ENCODE measurements at regions not wholly inside any gene's neighbourhood (a gene's known extent, or its start where the extent isn't known, plus 50 kb on each side); places are given as distances from the start of the nearest gene placed in this dataset.

DNA sequence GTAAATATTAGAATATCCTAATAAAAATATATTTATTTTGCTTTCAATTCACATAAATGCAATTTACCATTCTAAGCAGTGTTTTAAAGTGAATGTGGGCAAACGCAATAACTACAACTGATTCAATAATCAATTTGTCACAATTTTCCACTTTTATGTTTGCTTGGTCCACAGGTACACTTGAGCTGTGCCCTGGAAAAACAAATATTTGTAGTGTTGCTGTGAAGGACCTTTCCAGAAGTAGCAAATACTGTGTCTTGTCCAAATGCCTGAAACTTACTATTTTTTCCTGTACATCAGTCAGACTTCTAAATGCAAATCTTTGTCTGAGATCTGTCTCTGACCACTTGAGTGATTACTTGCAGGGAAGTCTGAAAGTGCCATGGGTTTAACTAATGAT lies 845.8 kb upstream of the SLITRK5 start:
- Histone ChIP-seq H3K4me3 (ENCODE audit: low read length) (no peak overlapping the region), H3K79me2 (ENCODE audit: low read length) (no peaks in the 10 kb centered on the region), H3K27me3 (replicated peaks; ENCODE audit: insufficient read depth, low read length) (no peaks in the 10 kb centered on the region), H2AFZ (ENCODE audit: low read length) (no peak overlapping the region), H3F3A (ENCODE audit: insufficient read depth, low read length) (no peaks in the 10 kb centered on the region), H4K20me1 (ENCODE audit: insufficient read depth, low read length) (no peaks in the 10 kb centered on the region), H3K27ac (ENCODE audit: low read length) (no peak overlapping the region), H3K9me2 (replicated peaks; ENCODE audit: insufficient read depth, low read length) (no peaks in the 10 kb centered on the region), H3K4me2 (ENCODE audit: low read depth, low read length) (no peak overlapping the region), H3K9me3 (replicated peaks; ENCODE audit: insufficient read depth, low read length) (no peaks in the 10 kb centered on the region), H3K9ac (ENCODE audit: low read length) (no peak overlapping the region), H3K4me1 (ENCODE audit: low read length) (no peaks in the 10 kb centered on the region), H3K36me3 (replicated peaks; ENCODE audit: insufficient read depth, low read length) (no peaks in the 10 kb centered on the region)
- TF ChIP-seq EZH2phosphoT487 (IDR thresholded peaks at IDR 0.05; ENCODE audit: low read length) (no peak), EZH2 (optimal IDR thresholded peaks at IDR 0.05; ENCODE audit: low read depth, low read length) (no peak)
- TF ChIP-seq, protein P1, sequence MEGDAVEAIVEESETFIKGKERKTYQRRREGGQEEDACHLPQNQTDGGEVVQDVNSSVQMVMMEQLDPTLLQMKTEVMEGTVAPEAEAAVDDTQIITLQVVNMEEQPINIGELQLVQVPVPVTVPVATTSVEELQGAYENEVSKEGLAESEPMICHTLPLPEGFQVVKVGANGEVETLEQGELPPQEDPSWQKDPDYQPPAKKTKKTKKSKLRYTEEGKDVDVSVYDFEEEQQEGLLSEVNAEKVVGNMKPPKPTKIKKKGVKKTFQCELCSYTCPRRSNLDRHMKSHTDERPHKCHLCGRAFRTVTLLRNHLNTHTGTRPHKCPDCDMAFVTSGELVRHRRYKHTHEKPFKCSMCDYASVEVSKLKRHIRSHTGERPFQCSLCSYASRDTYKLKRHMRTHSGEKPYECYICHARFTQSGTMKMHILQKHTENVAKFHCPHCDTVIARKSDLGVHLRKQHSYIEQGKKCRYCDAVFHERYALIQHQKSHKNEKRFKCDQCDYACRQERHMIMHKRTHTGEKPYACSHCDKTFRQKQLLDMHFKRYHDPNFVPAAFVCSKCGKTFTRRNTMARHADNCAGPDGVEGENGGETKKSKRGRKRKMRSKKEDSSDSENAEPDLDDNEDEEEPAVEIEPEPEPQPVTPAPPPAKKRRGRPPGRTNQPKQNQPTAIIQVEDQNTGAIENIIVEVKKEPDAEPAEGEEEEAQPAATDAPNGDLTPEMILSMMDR (IDR thresholded peaks at IDR 0.05; ENCODE audit: low read length) = no peak
- no peak for DNase-seq

DNA sequence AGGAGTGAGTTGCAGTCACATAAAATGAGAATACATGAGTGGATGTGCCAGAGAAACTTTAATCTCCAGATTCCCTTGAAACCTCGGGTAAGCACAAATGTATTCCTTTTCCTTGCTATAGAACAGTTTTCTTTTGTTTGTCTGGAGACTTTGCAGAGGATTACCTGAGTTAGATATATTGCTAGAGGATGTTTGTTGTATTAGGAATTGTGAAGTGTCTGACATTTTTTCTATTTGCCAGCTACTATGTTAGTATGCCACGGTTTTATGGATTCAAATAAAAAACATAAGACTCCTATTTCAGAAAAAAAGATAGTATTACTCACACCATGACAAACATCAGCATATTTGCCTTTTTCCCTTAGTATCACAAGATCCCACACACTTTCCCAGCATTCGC lies 844.9 kb upstream of the SLITRK5 start:
- TF ChIP-seq, protein P1 (IDR thresholded peaks at IDR 0.05; ENCODE audit: low read length) = no peak
- TF ChIP-seq EZH2 (optimal IDR thresholded peaks at IDR 0.05; ENCODE audit: low read depth, low read length) (no peak), EZH2phosphoT487 (IDR thresholded peaks at IDR 0.05; ENCODE audit: low read length) (no peak)
- H3K4me2 ChIP-seq (ENCODE audit: low read depth, low read length) = no peak overlapping the region
- H3F3A ChIP-seq (ENCODE audit: insufficient read depth, low read length) = no peaks in the 10 kb centered on the region
- H3K27me3 ChIP-seq (replicated peaks; ENCODE audit: insufficient read depth, low read length) = no peaks in the 10 kb centered on the region
- H3K79me2 ChIP-seq (ENCODE audit: low read length) = no peaks in the 10 kb centered on the region
- no peaks in the 10 kb centered on the region for H3K36me3 ChIP-seq (replicated peaks; ENCODE audit: insufficient read depth, low read length)
- H3K9me3 ChIP-seq (replicated peaks; ENCODE audit: insufficient read depth, low read length) = no peaks in the 10 kb centered on the region
- no peaks in the 10 kb centered on the region for H4K20me1 ChIP-seq (ENCODE audit: insufficient read depth, low read length)
- no peaks in the 10 kb centered on the region for H3K9me2 ChIP-seq (replicated peaks; ENCODE audit: insufficient read depth, low read length)
- no peak overlapping the region for H2AFZ ChIP-seq (ENCODE audit: low read length)
- DNase-seq = no peak
- no peak overlapping the region for H3K9ac ChIP-seq (ENCODE audit: low read length)
- no peak overlapping the region for H3K27ac ChIP-seq (ENCODE audit: low read length)
- no peak overlapping the region for H3K4me3 ChIP-seq (ENCODE audit: low read length)
- H3K4me1 ChIP-seq (ENCODE audit: low read length) = no peaks in the 10 kb centered on the region

DNA sequence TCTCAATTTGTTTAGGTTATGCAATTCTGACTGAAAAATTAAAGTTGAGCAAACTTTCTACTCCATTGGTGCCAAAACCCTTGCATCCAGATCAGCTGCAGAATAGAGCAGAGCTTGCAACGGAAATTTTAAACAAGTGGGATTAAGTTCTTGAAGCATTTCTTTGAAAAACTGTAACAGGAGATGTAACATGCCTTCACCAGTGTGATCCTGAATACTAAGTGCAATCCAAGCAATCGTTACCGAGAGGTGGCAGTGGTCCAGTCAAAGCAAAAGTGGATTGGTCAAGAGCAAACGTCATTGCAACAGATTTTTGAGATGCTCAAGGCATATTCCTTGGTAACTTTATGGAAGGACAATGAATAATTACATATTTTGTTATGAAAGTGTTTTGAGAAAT lies 841.1 kb upstream of the SLITRK5 start:
- Histone ChIP-seq H3F3A (ENCODE audit: insufficient read depth, low read length) (no peaks in the 10 kb centered on the region), H3K4me2 (ENCODE audit: low read depth, low read length) (no peak overlapping the region), H3K36me3 (replicated peaks; ENCODE audit: insufficient read depth, low read length) (no peaks in the 10 kb centered on the region), H3K4me1 (ENCODE audit: low read length) (no peaks in the 10 kb centered on the region), H3K9me3 (replicated peaks; ENCODE audit: insufficient read depth, low read length) (no peaks in the 10 kb centered on the region), H2AFZ (ENCODE audit: low read length) (no peak overlapping the region), H3K9me2 (replicated peaks; ENCODE audit: insufficient read depth, low read length) (no peaks in the 10 kb centered on the region), H3K27me3 (replicated peaks; ENCODE audit: insufficient read depth, low read length) (no peaks in the 10 kb centered on the region), H4K20me1 (ENCODE audit: insufficient read depth, low read length) (no peaks in the 10 kb centered on the region), H3K4me3 (ENCODE audit: low read length) (no peak overlapping the region), H3K79me2 (ENCODE audit: low read length) (no peaks in the 10 kb centered on the region), H3K9ac (ENCODE audit: low read length) (no peak overlapping the region), H3K27ac (ENCODE audit: low read length) (no peak overlapping the region)
- no peak for DNase-seq
- TF ChIP-seq EZH2phosphoT487 (IDR thresholded peaks at IDR 0.05; ENCODE audit: low read length) = no peak
- no peak for TF ChIP-seq EZH2 (optimal IDR thresholded peaks at IDR 0.05; ENCODE audit: low read depth, low read length)
- TF ChIP-seq, protein P1 (IDR thresholded peaks at IDR 0.05; ENCODE audit: low read length) = no peak

Measured in MM.1S (cell line).